ENCODE measurements at regions not wholly inside any gene's neighbourhood (a gene's known extent, or its start where the extent isn't known, plus 50 kb on each side); places are given as distances from the start of the nearest gene placed in this dataset.

- TF ChIP-seq CTCF (IDR thresholded peaks at IDR 0.05; ENCODE audit: extremely low read depth in 1 of 2, insufficient read depth in 1 of 2, low read depth in 1 of 2, low read length in 2 of 2) (no peak), EZH2 (IDR thresholded peaks at IDR 0.05; ENCODE audit: borderline replicate concordance, low read depth, low read length, severe bottlenecking) (no peak), POLR2AphosphoS5 (IDR thresholded peaks at IDR 0.05; ENCODE audit: insufficient read depth, low read depth, low read length) (no peak), JUN (IDR thresholded peaks at IDR 0.05; ENCODE audit: borderline replicate concordance, insufficient read depth, insufficient read length, low read depth) (no peak)
Observed at GRCh38 chr16:5381481-5381880, 283.9 kb upstream of the EEF2KMT start.
